HepG2 (cell line): ENCODE measurements at regions not wholly inside any gene's neighbourhood (a gene's known extent, or its start where the extent isn't known, plus 50 kb on each side); places are given as distances from the start of the nearest gene placed in this dataset.

Experiments used
- ARID5B ChIP-seq: IDR thresholded peaks from 2 replicates; pipeline ENCODE4 v1.4.0; 2020; ENCODE audit warnings: mild to moderate bottlenecking, missing genetic modification reagents
- PATZ1 ChIP-seq: sonication (generic); formaldehyde crosslinking; IDR thresholded peaks from 2 replicates; pipeline ENCODE4 v1.4.0; 2020; ENCODE audit warnings: missing genetic modification reagents
- PAXIP1 ChIP-seq: sonication (generic); formaldehyde crosslinking; conservative IDR thresholded peaks from 2 replicates; pipeline ENCODE4 v1.4.0; 2020; ENCODE audit warnings: mild to moderate bottlenecking, missing genetic modification reagents, moderate library complexity
- RXRA ChIP-seq: sonication (generic); formaldehyde crosslinking; IDR thresholded peaks from 2 replicates; pipeline ENCODE4 v1.5.1; 2020; ENCODE audit warnings: missing genetic modification reagents
- SOX13 ChIP-seq, 3 experiments: fragments of 450-650 bp in 1 of 3; sonication (generic) in 1 of 3; formaldehyde crosslinking in 1 of 3; IDR thresholded peaks in 2 of 3; conservative IDR thresholded peaks in 1 of 3; 2 replicates each; pipeline versions ENCODE4 v1.5.0 to v1.6.1; 2016 to 2020; ENCODE audit warnings: antibody characterized with exemption in 1 of 3, mild to moderate bottlenecking in 1 of 3, missing compliant biosample characterization in 1 of 3, missing genetic modification reagents in 1 of 3, moderate library complexity in 1 of 3
- SOX6 ChIP-seq, 2 experiments: fragments of 450-650 bp in 1 of 2; sonication (generic) in 1 of 2; formaldehyde crosslinking in 1 of 2; IDR thresholded peaks; 2 replicates each; pipeline versions ENCODE4 v1.4.0 to v1.6.1; 2017 to 2020; ENCODE audit warnings: antibody characterized with exemption in 1 of 2, mild to moderate bottlenecking in 1 of 2, missing genetic modification reagents in 1 of 2
- SSRP1 ChIP-seq: IDR thresholded peaks from 2 replicates; pipeline ENCODE4 v1.6.1; 2016; ENCODE audit warnings: control low read depth
- TBX2 ChIP-seq: sonication (generic); formaldehyde crosslinking; IDR thresholded peaks from 2 replicates; pipeline ENCODE4 v1.5.0; 2020; ENCODE audit warnings: missing genetic modification reagents, mild to moderate bottlenecking, borderline replicate concordance
- ZFP91 ChIP-seq: sonication (generic); formaldehyde crosslinking; IDR thresholded peaks from 2 replicates; pipeline ENCODE4 v1.9.0; 2022; ENCODE audit warnings: missing genetic modification reagents, mild to moderate bottlenecking, borderline replicate concordance
- ZNF724P ChIP-seq: sonication (generic); formaldehyde crosslinking; IDR thresholded peaks from 2 replicates; pipeline ENCODE4 v1.8.0; 2022; ENCODE audit warnings: missing genetic modification reagents, borderline replicate concordance
- ZNF776 ChIP-seq: sonication (generic); formaldehyde crosslinking; IDR thresholded peaks from 2 replicates; pipeline ENCODE4 v1.4.0; 2020; ENCODE audit warnings: mild to moderate bottlenecking, missing genetic modification reagents

GRCh38 chr3:56862352-56863062 lies 60.8 kb upstream of the ARHGEF3 start (continued):
- TF ChIP-seq TBX2 (CRISPR knock-in tag), result peak; percentile 35; the same call in 1 of the 2 replicates
- TF ChIP-seq ZNF776 (CRISPR knock-in tag), result no peak
- TF ChIP-seq PATZ1 (CRISPR knock-in tag), result peak; percentile 96
- no peak for TF ChIP-seq SSRP1
- no peak for TF ChIP-seq SOX6 (IDR thresholded peaks at IDR 0.05)
- TF ChIP-seq SOX6 (CRISPR knock-in tag; IDR thresholded peaks at IDR 0.05), result peak; percentile 74
- no peak for TF ChIP-seq SOX13 (IDR thresholded peaks at IDR 0.05)
- TF ChIP-seq SOX13 (CRISPR knock-in tag; conservative IDR thresholded peaks at IDR 0.05 in 1 of 2, IDR thresholded peaks at IDR 0.05 in 1 of 2), result peak in 1 of 2 experiments; percentile 88; a peak in 2 of 4 replicates
- peak; percentile 41; the same call in 1 of the 2 replicates for TF ChIP-seq PAXIP1
- 0 out of 2 replicates have a peak, but pooled peaks have one; percentile 45 for TF ChIP-seq ZFP91
- no peak for TF ChIP-seq ZNF724P
- TF ChIP-seq ARID5B (CRISPR knock-in tag), result peak; percentile 46
- peak; percentile 48; the same call in 1 of the 2 replicates for TF ChIP-seq RXRA
